Esophagus muscularis mucosa (tissue), 4 donors: ENCODE measurements at regions not wholly inside any gene's neighbourhood (a gene's known extent, or its start where the extent isn't known, plus 50 kb on each side); places are given as distances from the start of the nearest gene placed in this dataset.
A peak's percentile ranks its signal among the peaks of the same experiment; 100 is the strongest.

ENCODE experiments used
- DNase-seq: peaks from one replicate; pipeline ENCODE4 v3.0.0-alpha.2; 2017; ENCODE audit errors: extremely low spot score
- H3K27ac ChIP-seq, 4 donors: fragments of 200-600 bp; sonication (generic); replicated peaks in 1 of 4; 1 replicate in 3 of 4; 2 replicates in 1 of 4; pipeline ENCODE4 v1.5.1; 2016 to 2019; ENCODE audit warnings: mild to moderate bottlenecking in 1 of 4
- H3K27me3 ChIP-seq, 4 donors: fragments of 200-600 bp; sonication (generic); one replicate each; pipeline versions ENCODE4 v1.5.1 to v1.6.0; 2016 to 2019
- H3K36me3 ChIP-seq, 4 donors: fragments of 200-600 bp; sonication (generic); one replicate each; pipeline ENCODE4 v1.5.1; 2016 to 2019
- H3K4me1 ChIP-seq, 4 donors: fragments of 200-600 bp; sonication (generic); one replicate each; pipeline ENCODE4 v1.5.1; 2016 to 2019
- H3K4me3 ChIP-seq, 4 donors: fragments of 200-600 bp; sonication (generic); 1 replicate in 2 of 4; 2 replicates in 2 of 4; pipeline ENCODE4 v1.5.1; 2016 to 2019; ENCODE audit warnings: mild to moderate bottlenecking in 4 of 4, moderate library complexity in 1 of 4
- H3K9me3 ChIP-seq, 4 donors: fragments of 200-600 bp; sonication (generic); 1 replicate in 3 of 4; 2 replicates in 1 of 4; pipeline ENCODE4 v1.5.1; 2016 to 2019
- CTCF ChIP-seq, 3 experiments: fragments of 200-600 bp in 2 of 3; fragments of 450-650 bp in 1 of 3; sonication (generic) in 2 of 3; IDR thresholded peaks; one replicate each; pipeline ENCODE4 v1.5.1; 2017 to 2019; ENCODE audit warnings: antibody characterized with exemption in 3 of 3, mild to moderate bottlenecking in 2 of 3, moderate library complexity in 1 of 3
- EP300 ChIP-seq: sonication (generic); formaldehyde crosslinking; IDR thresholded peaks from one replicate; pipeline ENCODE4 v1.6.1; 2017; ENCODE audit warnings: antibody characterized with exemption
- POLR2A ChIP-seq: fragments of 450-650 bp; IDR thresholded peaks from one replicate; pipeline ENCODE4 v1.6.1; 2017; ENCODE audit warnings: antibody characterized with exemption, moderate library complexity, mild to moderate bottlenecking, low read depth
- POLR2AphosphoS5 ChIP-seq, 2 donors: sonication (generic); formaldehyde crosslinking; IDR thresholded peaks; one replicate each; pipeline ENCODE4 v1.6.1; 2017; ENCODE audit warnings: antibody characterized with exemption in 2 of 2
- WGBS: methylation state at CpG from one replicate; pipeline ENCODE4 v1.1.5; 2018; 5-methylcytosine and 5-hydroxymethylcytosine counted together
- intact Hi-C: fragments of 100-400 bp; cut with DNase I; formaldehyde crosslinking; loops from one replicate; pipeline ENCODE4 v1.15.1; 2023

DNA sequence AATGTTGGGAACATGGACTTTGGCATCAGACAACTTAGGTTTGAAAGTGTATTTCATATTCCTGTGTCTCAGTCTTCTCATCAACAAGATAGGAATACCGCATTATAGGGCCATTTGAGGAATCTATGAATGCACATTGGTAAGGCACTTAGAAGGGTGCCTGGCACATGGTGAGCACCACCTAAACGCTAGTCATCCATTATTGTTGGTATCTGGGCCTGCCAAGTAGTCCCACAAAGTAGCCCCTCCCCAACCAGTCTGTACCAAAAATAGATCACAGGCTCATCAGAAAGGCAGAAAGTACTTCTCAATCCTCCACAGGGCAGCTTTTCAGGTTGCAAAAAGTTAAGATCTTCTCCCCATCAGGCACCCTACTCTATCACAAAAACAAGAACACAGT is 162.3 kb upstream of the KLF3 start:
- WGBS = 86% methylated on average over 2 of the region's 2 CpGs
- peak; percentile 70 for DNase-seq
- Histone ChIP-seq H3K4me1 (no peaks in the 10 kb centered on the region), H3K36me3 (no peaks in the 10 kb centered on the region), H3K9me3 (no peaks in the 10 kb centered on the region), H3K27me3 (no peaks in the 10 kb centered on the region), H3K27ac (no peak overlapping the region), H3K4me3 (no peak overlapping the region)
- intact Hi-C loops = no loop called here
- TF ChIP-seq CTCF (IDR thresholded peaks at IDR 0.05) (no peak), POLR2AphosphoS5 (IDR thresholded peaks at IDR 0.05) (no peak), EP300 (no peak), POLR2A (no peak)

GRCh38 chr4:38503689-38504395 is 160.2 kb upstream of the KLF3 start:
- no peaks in the 10 kb centered on the region for H3K27me3 ChIP-seq
- H3K36me3 ChIP-seq = no peaks in the 10 kb centered on the region
- 80% methylated on average over 6 of the region's 6 CpGs for WGBS
- H3K4me3 ChIP-seq = no peak overlapping the region
- H3K9me3 ChIP-seq = no peaks in the 10 kb centered on the region
- H3K27ac ChIP-seq = no peak overlapping the region
- intact Hi-C loops = no loop called here
- no peaks in the 10 kb centered on the region for H3K4me1 ChIP-seq
- DNase-seq = no peak
- TF ChIP-seq POLR2AphosphoS5 (IDR thresholded peaks at IDR 0.05) (no peak), CTCF (IDR thresholded peaks at IDR 0.05) (no peak), EP300 (no peak), POLR2A (no peak)

DNA sequence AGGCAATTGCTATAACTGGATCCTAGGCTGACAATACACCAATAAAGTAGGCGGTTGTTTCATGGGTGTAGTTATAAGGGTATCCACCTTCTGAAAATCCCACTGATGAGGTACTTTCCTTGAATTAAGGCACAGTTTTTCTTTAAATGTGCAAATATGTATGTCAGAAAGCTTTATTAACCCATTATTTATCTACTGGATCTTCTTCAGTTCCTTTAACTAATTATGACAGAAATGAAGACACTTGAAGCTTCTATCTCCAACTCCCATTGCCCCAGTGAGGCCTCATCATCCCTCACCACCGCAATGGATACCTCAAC is 159.6 kb upstream of the KLF3 start:
- H3K4me3 ChIP-seq = no peak overlapping the region
- no peaks in the 10 kb centered on the region for H3K9me3 ChIP-seq
- H3K27ac ChIP-seq = no peak overlapping the region
- H3K4me1 ChIP-seq = no peaks in the 10 kb centered on the region
- H3K27me3 ChIP-seq = no peaks in the 10 kb centered on the region
- H3K36me3 ChIP-seq = no peaks in the 10 kb centered on the region
- WGBS = 89% methylated on average over 2 of the region's 2 CpGs
- TF ChIP-seq EP300 (no peak), POLR2AphosphoS5 (IDR thresholded peaks at IDR 0.05) (no peak), CTCF (IDR thresholded peaks at IDR 0.05) (no peak), POLR2A (no peak)
- no peak for DNase-seq
- intact Hi-C loops = no loop called here

GRCh38 chr4:38509551-38509950 is 154.4 kb upstream of the KLF3 start:
- Histone ChIP-seq H3K4me1 (no peaks in the 10 kb centered on the region), H3K27me3 (no peaks in the 10 kb centered on the region), H3K9me3 (no peaks in the 10 kb centered on the region), H3K4me3 (no peak overlapping the region), H3K36me3 (no peaks in the 10 kb centered on the region), H3K27ac (no peak overlapping the region)
- TF ChIP-seq POLR2AphosphoS5 (IDR thresholded peaks at IDR 0.05) (no peak), POLR2A (no peak), CTCF (IDR thresholded peaks at IDR 0.05) (no peak), EP300 (no peak)
- intact Hi-C loops = no loop called here
- WGBS = 77% methylated on average over 5 of the region's 5 CpGs
- peak; percentile 80 for DNase-seq

GRCh38 chr4:38510201-38510600 is 153.8 kb upstream of the KLF3 start:
- WGBS = 82% methylated on average over 2 of the region's 2 CpGs
- no peak for DNase-seq
- Histone ChIP-seq H3K4me3 (no peak overlapping the region), H3K9me3 (no peaks in the 10 kb centered on the region), H3K27me3 (no peaks in the 10 kb centered on the region), H3K4me1 (no peaks in the 10 kb centered on the region), H3K27ac (no peak overlapping the region), H3K36me3 (no peaks in the 10 kb centered on the region)
- TF ChIP-seq POLR2A (no peak), CTCF (IDR thresholded peaks at IDR 0.05) (no peak), POLR2AphosphoS5 (IDR thresholded peaks at IDR 0.05) (no peak)
- intact Hi-C loops = no loop called here
